HepG2 (cell line): ENCODE measurements at regions not wholly inside any gene's neighbourhood (a gene's known extent, or its start where the extent isn't known, plus 50 kb on each side); places are given as distances from the start of the nearest gene placed in this dataset.

Experiments used
- ATAC-seq: fragments of 200-7000 bp; cut with Tn5 transposase; 3 replicates; pipeline ENCODE4 v1.9.1; 2020; ENCODE audit warnings: mild to moderate bottlenecking, moderate library complexity
- BruUV-seq: library from RNA; stranded (reverse); fragments of 400-500 nt; replicated peaks from 2 replicates; lab custom pipeline; 2021; lab: Mats Ljungman, UMichigan
- CTCF ChIA-PET: fragments of 300-600 bp; formaldehyde crosslinking; extraction: SDS; loops from one replicate; lab custom pipeline; 2021; ENCODE audit warnings: low total read pairs, inconsistent platforms, low intra/inter-chr PET ratio; lab: Yijun Ruan, JAX
- POLR2A ChIA-PET: fragments of 350-600 bp; sonication (Branson Sonifier 250); formaldehyde crosslinking; loops from one replicate; lab custom pipeline; 2020; ENCODE audit warnings: antibody characterized with exemption, inconsistent platforms; lab: Yijun Ruan, JAX
- DNase-seq: peaks from one replicate; pipeline ENCODE4 v3.0.0-alpha.2; 2015; ENCODE audit warnings: low spot score
- FAIRE-seq: peaks from 3 replicates; lab custom pipeline; 2011; peaks lifted over from hg19 to GRCh38; lab: Jason Lieb, UNC
- H2AFZ ChIP-seq: one replicate; pipeline ENCODE4 v1.6.1; 2011; ENCODE audit warnings: low read length, inconsistent platforms
- H3K27ac ChIP-seq: fragments of 300-600 bp; 3 replicates; pipeline ENCODE4 v1.8.0; 2011; ENCODE audit warnings: mixed run types, mild to moderate bottlenecking, mixed read lengths, low read length, inconsistent platforms; ENCODE audit not compliant: insufficient read depth; ENCODE audit errors: extremely low read length
- H3K27me3 ChIP-seq, 2 experiments: fragments of 200-600 bp in 1 of 2; 2 replicates in 1 of 2; 3 replicates in 1 of 2; pipeline versions ENCODE4 v1.6.0 to v1.8.0; 2011; ENCODE audit warnings: low read length in 2 of 2, mild to moderate bottlenecking in 2 of 2, moderate library complexity in 2 of 2, inconsistent platforms in 1 of 2; ENCODE audit not compliant: insufficient read depth in 2 of 2, control insufficient read depth in 1 of 2
- H3K36me3 ChIP-seq, 2 experiments: fragments of 200-600 bp in 1 of 2; replicated peaks in 1 of 2; 2 replicates in 1 of 2; 3 replicates in 1 of 2; pipeline versions ENCODE4 v1.5.1 to v1.8.0; 2011; ENCODE audit warnings: low read length in 2 of 2, inconsistent platforms in 1 of 2; ENCODE audit not compliant: insufficient read depth in 2 of 2, control insufficient read depth in 1 of 2
- H3K4me1 ChIP-seq: 2 replicates; pipeline ENCODE4 v1.5.1; 2012; ENCODE audit warnings: low read length, inconsistent platforms; ENCODE audit not compliant: insufficient read depth
- H3K4me2 ChIP-seq: 2 replicates; pipeline ENCODE4 v1.6.0; 2011; ENCODE audit warnings: low read depth, low read length, inconsistent platforms
- H3K4me3 ChIP-seq, 3 experiments: fragments of 200-600 bp in 1 of 3; sonication (generic), shearing (Covaris generic) in 1 of 3; replicated peaks in 1 of 3; 2 replicates each; pipeline ENCODE4 v1.5.1; 2011 to 2016; ENCODE audit warnings: low read length in 3 of 3, inconsistent platforms in 2 of 3, low read depth in 2 of 3, mild to moderate bottlenecking in 2 of 3, control low read depth in 1 of 3, mixed read lengths in 1 of 3; ENCODE audit not compliant: insufficient read depth in 1 of 3
- H3K79me2 ChIP-seq: one replicate; pipeline ENCODE4 v1.6.1; 2011; ENCODE audit warnings: low read length, inconsistent platforms; ENCODE audit not compliant: insufficient read depth
- H3K9ac ChIP-seq: 2 replicates; pipeline ENCODE4 v1.6.0; 2011; ENCODE audit warnings: mild to moderate bottlenecking, low read depth, low read length, inconsistent platforms; ENCODE audit not compliant: insufficient read depth
- H3K9me3 ChIP-seq: 2 replicates; pipeline ENCODE4 v1.5.1; 2012; ENCODE audit warnings: mild to moderate bottlenecking, low read length
- H4K20me1 ChIP-seq: 2 replicates; pipeline ENCODE4 v1.6.0; 2011; ENCODE audit warnings: inconsistent platforms, mild to moderate bottlenecking, low read length, moderate library complexity; ENCODE audit not compliant: insufficient read depth
- AHDC1 ChIP-seq: sonication (generic); formaldehyde crosslinking; IDR thresholded peaks from 2 replicates; pipeline ENCODE4 v1.5.1; 2020; ENCODE audit warnings: mild to moderate bottlenecking, missing genetic modification reagents, borderline replicate concordance
- FOXA3 ChIP-seq: IDR thresholded peaks from 2 replicates; pipeline ENCODE4 v1.6.1; 2016; ENCODE audit warnings: missing genetic modification reagents, missing compliant biosample characterization
- FOXM1 ChIP-seq: sonication (generic); formaldehyde crosslinking; IDR thresholded peaks from 2 replicates; pipeline ENCODE4 v1.5.0; 2020; ENCODE audit warnings: missing genetic modification reagents
- HNRNPL ChIP-seq: fragments of 200-400 bp; formaldehyde crosslinking; IDR thresholded peaks from 2 replicates; pipeline ENCODE4 v1.6.1; 2017; ENCODE audit warnings: mild to moderate bottlenecking, low read depth, low read length
- PPARG ChIP-seq: conservative IDR thresholded peaks from 2 replicates; pipeline ENCODE4 v1.6.1; 2016; ENCODE audit warnings: missing biosample characterization, missing genetic modification reagents
- RBAK ChIP-seq: sonication (generic); formaldehyde crosslinking; IDR thresholded peaks from 2 replicates; pipeline ENCODE4 v1.5.1; 2020; ENCODE audit warnings: mild to moderate bottlenecking, missing genetic modification reagents
- SP140L ChIP-seq: sonication (generic); formaldehyde crosslinking; IDR thresholded peaks from 2 replicates; pipeline ENCODE4 v1.4.0; 2020; ENCODE audit warnings: missing genetic modification reagents, borderline replicate concordance
- TAF15 ChIP-seq: fragments of 200-400 bp; formaldehyde crosslinking; IDR thresholded peaks from one replicate; pipeline ENCODE4 v1.6.1; 2018; ENCODE audit warnings: mild to moderate bottlenecking, low read depth, low read length; ENCODE audit not compliant: poor library complexity, severe bottlenecking
- ZBED4 ChIP-seq: sonication (generic); formaldehyde crosslinking; IDR thresholded peaks from 2 replicates; pipeline ENCODE4 v1.4.0; 2020; ENCODE audit warnings: missing genetic modification reagents, borderline replicate concordance
- ZC3H4 ChIP-seq: sonication (generic); formaldehyde crosslinking; IDR thresholded peaks from 2 replicates; pipeline ENCODE4 v1.4.0; 2020; ENCODE audit warnings: missing genetic modification reagents, borderline replicate concordance
- ZFP36 ChIP-seq: fragments of 150-350 bp; IDR thresholded peaks from 2 replicates; pipeline ENCODE4 v1.6.1; 2018; ENCODE audit warnings: borderline replicate concordance, low read length, low read depth; ENCODE audit not compliant: partially characterized antibody
- ZFP36L2 ChIP-seq: sonication (generic); formaldehyde crosslinking; IDR thresholded peaks from 2 replicates; pipeline ENCODE4 v1.4.0; 2020; ENCODE audit warnings: missing genetic modification reagents
- ZNF674 ChIP-seq: sonication (generic); formaldehyde crosslinking; IDR thresholded peaks from 2 replicates; pipeline ENCODE4 v1.5.0; 2020; ENCODE audit warnings: low read depth, mild to moderate bottlenecking, missing genetic modification reagents
- ZNF7 ChIP-seq: IDR thresholded peaks from 2 replicates; pipeline ENCODE4 v1.6.1; 2016; ENCODE audit warnings: missing biosample characterization, missing genetic modification reagents
- ZNF816 ChIP-seq: sonication (generic); formaldehyde crosslinking; IDR thresholded peaks from 2 replicates; pipeline ENCODE4 v1.8.0; 2022; ENCODE audit warnings: missing genetic modification reagents, mild to moderate bottlenecking, borderline replicate concordance
- WGBS: methylation state at CpG from one replicate; pipeline ENCODE4 v1.1.6; 2017; ENCODE audit warnings: low lambda C conversion rate; 5-methylcytosine and 5-hydroxymethylcytosine counted together
- in situ Hi-C: cut with HindIII; loops from 2 replicates; pipeline ENCODE4 v1.10.0; 2017; ENCODE audit warnings: low pct_unique_long_range_greater_than_20kb; ENCODE audit not compliant: extremely low pct_ligation_motif_present
- intact Hi-C: fragments of 100-400 bp; cut with micrococcal nuclease; formaldehyde crosslinking; loops from one replicate; pipeline ENCODE4 v1.10.0; 2022; ENCODE audit not compliant: unreplicated experiment

GRCh38 chr1:187960125-187960638, 1131.4 kb downstream of the PLA2G4A start (continued):
- TF ChIP-seq TAF15 (no peak), RBAK (CRISPR knock-in tag) (no peak), PPARG (CRISPR knock-in tag) (no peak), FOXM1 (CRISPR knock-in tag) (no peak)

GRCh38 chr1:187961895-187962294, 1133.1 kb downstream of the PLA2G4A start:
- Histone ChIP-seq H3K4me2 (no peak overlapping the region), H3K27me3 (no peaks in the 10 kb centered on the region), H4K20me1 (no peaks in the 10 kb centered on the region), H3K4me1 (no peaks in the 10 kb centered on the region), H2AFZ (no peak overlapping the region), H3K79me2 (no peaks in the 10 kb centered on the region), H3K9me3 (no peaks in the 10 kb centered on the region), H3K9ac (no peak overlapping the region), H3K4me3 (no peak overlapping the region), H3K36me3 (no peaks in the 10 kb centered on the region), H3K27ac (no peak overlapping the region)
- BruUV-seq, result no TSS peak
- ATAC-seq (no peak), DNase-seq (no peak), FAIRE-seq (no peak)
- ChIA-PET CTCF (no interaction called here), POLR2A (no interaction called here)
- in situ Hi-C loops (no loop called here), intact Hi-C loops (no loop called here)
- WGBS, result 3% methylated on average over 1 of the region's 1 CpG
- no peak for TF ChIP-seq ZFP36L2 (CRISPR knock-in tag)
- TF ChIP-seq ZNF816, result no peak
- no peak for TF ChIP-seq FOXA3 (CRISPR knock-in tag)
- TF ChIP-seq ZNF674 (CRISPR knock-in tag), result no peak
- no peak for TF ChIP-seq ZC3H4 (CRISPR knock-in tag)
- no peak for TF ChIP-seq AHDC1
- TF ChIP-seq SP140L (CRISPR knock-in tag), result no peak
- TF ChIP-seq ZFP36, result no peak
- no peak for TF ChIP-seq HNRNPL
- no peak for TF ChIP-seq ZBED4
- no peak for TF ChIP-seq ZNF7 (CRISPR knock-in tag)
